Adrenal gland (tissue), 9 donors: ENCODE measurements at regions not wholly inside any gene's neighbourhood (a gene's known extent, or its start where the extent isn't known, plus 50 kb on each side); places are given as distances from the start of the nearest gene placed in this dataset.

Source experiments
- DNase-seq, 7 donors: peaks; one replicate each; pipeline ENCODE4 v3.0.0-alpha.2; 2019 to 2020
- H3K27ac ChIP-seq, 5 donors: fragments of 200-600 bp; sonication (generic) in 4 of 5; 1 replicate in 3 of 5; 2 replicates in 2 of 5; pipeline versions ENCODE4 v1.5.1 to v1.8.0; 2016 to 2020; ENCODE audit warnings: mild to moderate bottlenecking in 1 of 5
- H3K27me3 ChIP-seq: fragments of 200-600 bp; 2 replicates; pipeline ENCODE4 v1.8.0; 2021
- H3K36me3 ChIP-seq, 2 donors: fragments of 200-600 bp; replicated peaks in 1 of 2; 1 replicate in 1 of 2; 2 replicates in 1 of 2; pipeline versions ENCODE4 v1.5.1 to v1.8.0; 2018 to 2022
- H3K4me1 ChIP-seq, 2 donors: fragments of 200-600 bp; replicated peaks in 1 of 2; 1 replicate in 1 of 2; 2 replicates in 1 of 2; pipeline versions ENCODE4 v1.5.1 to v1.8.0; 2018 to 2021
- H3K4me3 ChIP-seq, 4 donors: fragments of 200-600 bp; sonication (generic) in 3 of 4; one replicate each; pipeline ENCODE4 v1.5.1; 2016 to 2018
- H3K9me3 ChIP-seq, 3 donors: fragments of 200-600 bp; sonication (generic) in 1 of 3; replicated peaks in 1 of 3; 1 replicate in 2 of 3; 2 replicates in 1 of 3; pipeline versions ENCODE4 v1.5.1 to v1.8.0; 2016 to 2021
- POLR2A ChIP-seq, 2 donors: fragments of 450-650 bp; IDR thresholded peaks; one replicate each; pipeline ENCODE4 v1.6.1; 2017; ENCODE audit warnings: antibody characterized with exemption in 2 of 2, mild to moderate bottlenecking in 2 of 2, moderate library complexity in 1 of 2
- WGBS, 4 donors: extraction: QIAGEN DNeasy Blood & Tissue Kit in 2 of 4; methylation state at CpG; one replicate each; pipeline versions ENCODE4 v1.1.5 to v1.1.7; 2013 to 2017; 5-methylcytosine and 5-hydroxymethylcytosine counted together
- intact Hi-C, 2 donors: fragments of 100-400 bp; cut with DNase I; formaldehyde crosslinking; loops; one replicate each; pipeline versions ENCODE4 v1.14.1 to v1.15.0; 2022 to 2023
- TF ChIP-seq, protein P1 (sequence below), 6 experiments: fragments of 450-650 bp in 4 of 6; fragments of 200-600 bp in 2 of 6; sonication (generic) in 1 of 6; IDR thresholded peaks; 1 replicate in 5 of 6; 2 replicates in 1 of 6; pipeline versions ENCODE4 v1.5.1 to v1.8.0; 2016 to 2021; ENCODE audit warnings: antibody characterized with exemption in 6 of 6, mild to moderate bottlenecking in 2 of 6, moderate library complexity in 1 of 6
- donor health status: healthy with polysubstance abuse.
- donor health status: Bipolar disorder and iron deficiency.
- donor health status: DM: yes; HTN: yes; CAD: no.
- donor health status: DM: no; HTN: no; CAD: no.
- donor health status: DM: no; HTN: no; CAD: no.

GRCh38 chr10:83459124-83459523, 680.2 kb upstream of the GHITM start:
- DNase-seq: no peak
- intact Hi-C loops: no loop called here
- no peaks in the 10 kb centered on the region for H3K27me3 ChIP-seq
- H3K4me3 ChIP-seq: no peak overlapping the region
- no peak overlapping the region for H3K27ac ChIP-seq
- H3K36me3 ChIP-seq: no peaks in the 10 kb centered on the region
- no peaks in the 10 kb centered on the region for H3K9me3 ChIP-seq
- no peaks in the 10 kb centered on the region for H3K4me1 ChIP-seq
- TF ChIP-seq POLR2A (IDR thresholded peaks at IDR 0.05): no peak
- TF ChIP-seq, protein P1, sequence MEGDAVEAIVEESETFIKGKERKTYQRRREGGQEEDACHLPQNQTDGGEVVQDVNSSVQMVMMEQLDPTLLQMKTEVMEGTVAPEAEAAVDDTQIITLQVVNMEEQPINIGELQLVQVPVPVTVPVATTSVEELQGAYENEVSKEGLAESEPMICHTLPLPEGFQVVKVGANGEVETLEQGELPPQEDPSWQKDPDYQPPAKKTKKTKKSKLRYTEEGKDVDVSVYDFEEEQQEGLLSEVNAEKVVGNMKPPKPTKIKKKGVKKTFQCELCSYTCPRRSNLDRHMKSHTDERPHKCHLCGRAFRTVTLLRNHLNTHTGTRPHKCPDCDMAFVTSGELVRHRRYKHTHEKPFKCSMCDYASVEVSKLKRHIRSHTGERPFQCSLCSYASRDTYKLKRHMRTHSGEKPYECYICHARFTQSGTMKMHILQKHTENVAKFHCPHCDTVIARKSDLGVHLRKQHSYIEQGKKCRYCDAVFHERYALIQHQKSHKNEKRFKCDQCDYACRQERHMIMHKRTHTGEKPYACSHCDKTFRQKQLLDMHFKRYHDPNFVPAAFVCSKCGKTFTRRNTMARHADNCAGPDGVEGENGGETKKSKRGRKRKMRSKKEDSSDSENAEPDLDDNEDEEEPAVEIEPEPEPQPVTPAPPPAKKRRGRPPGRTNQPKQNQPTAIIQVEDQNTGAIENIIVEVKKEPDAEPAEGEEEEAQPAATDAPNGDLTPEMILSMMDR (IDR thresholded peaks at IDR 0.05): no peak
- 86 to 90% (median 88%) methylated on average over 7 of the region's 7 CpGs for WGBS, 4 donors

DNA sequence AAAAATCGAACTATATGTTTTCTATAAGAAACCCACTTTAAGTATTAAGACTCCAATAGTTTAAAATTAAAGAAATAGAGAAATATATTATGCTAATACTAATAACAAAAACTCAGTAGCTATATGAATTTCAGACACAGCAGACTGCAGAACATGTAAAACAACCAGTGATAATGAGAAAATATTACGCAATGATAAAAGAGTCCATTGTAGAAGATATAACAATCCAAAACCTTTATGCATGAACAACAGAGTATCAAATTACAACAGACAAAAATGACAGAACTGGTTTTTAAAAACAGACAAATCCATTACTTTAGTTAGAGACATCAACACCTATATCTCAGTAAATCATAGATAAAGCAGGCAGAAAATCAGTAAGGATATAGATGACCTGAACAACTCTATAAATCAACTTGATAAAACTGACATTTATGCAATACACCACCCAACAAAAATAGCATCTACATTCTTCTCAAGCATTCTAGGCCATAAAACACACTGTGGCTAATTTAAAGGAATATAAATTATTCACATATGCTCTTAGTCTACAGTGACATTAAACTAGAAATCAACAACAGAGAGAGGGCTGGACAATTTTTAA, 669.5 kb upstream of the GHITM start:
- Histone ChIP-seq H3K27ac (no peak overlapping the region), H3K36me3 (no peaks in the 10 kb centered on the region), H3K4me3 (no peak overlapping the region), H3K27me3 (no peaks in the 10 kb centered on the region), H3K9me3 (no peaks in the 10 kb centered on the region), H3K4me1 (no peaks in the 10 kb centered on the region)
- WGBS, 4 donors: 57 to 83% (median 74%) methylated on average over 2 of the region's 2 CpGs
- no peak for DNase-seq
- TF ChIP-seq, protein P1 (IDR thresholded peaks at IDR 0.05): no peak
- TF ChIP-seq POLR2A (IDR thresholded peaks at IDR 0.05): no peak
- intact Hi-C loops: no loop called here

DNA sequence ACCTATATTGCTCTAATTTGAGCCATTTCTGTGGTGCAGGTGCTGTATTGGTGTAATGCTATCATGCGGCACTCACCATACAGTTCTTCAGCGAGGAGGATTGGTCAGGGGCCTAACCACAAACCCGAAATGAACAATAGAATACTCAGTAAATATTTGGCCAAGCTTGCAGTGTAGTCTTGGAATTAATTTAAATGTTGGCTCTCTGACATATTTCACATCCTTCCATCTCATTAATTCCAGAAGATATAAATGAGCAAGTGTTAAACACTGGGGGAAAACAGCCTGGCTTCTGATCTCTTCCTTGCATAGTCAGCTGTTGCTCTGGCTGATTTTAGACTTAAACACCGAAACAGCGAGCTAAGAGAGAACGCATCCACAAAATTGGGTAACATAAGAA, 663.1 kb upstream of the GHITM start:
- TF ChIP-seq, protein P1 (IDR thresholded peaks at IDR 0.05): no peak
- TF ChIP-seq POLR2A (IDR thresholded peaks at IDR 0.05): no peak
- no peak overlapping the region for H3K27ac ChIP-seq
- no peak overlapping the region for H3K4me3 ChIP-seq
- H3K4me1 ChIP-seq: no peaks in the 10 kb centered on the region
- no peaks in the 10 kb centered on the region for H3K27me3 ChIP-seq
- intact Hi-C loops: no loop called here
- no peaks in the 10 kb centered on the region for H3K36me3 ChIP-seq
- DNase-seq: no peak
- no peaks in the 10 kb centered on the region for H3K9me3 ChIP-seq
- WGBS, 4 donors: 85 to 90% (median 87%) methylated on average over 6 of the region's 6 CpGs

- WGBS, 4 donors: 77 to 100% (median 80%) methylated on average over 1 of the region's 1 CpG
- H3K4me1 ChIP-seq: no peaks in the 10 kb centered on the region
These were observed 650.1 kb upstream of the GHITM start for GRCh38 chr10:83489161-83489560.

More at GRCh38 chr10:83489161-83489560, 650.1 kb upstream of the GHITM start:
- no peak for DNase-seq
- Histone ChIP-seq H3K9me3 (peaks cover 0 to 6% (median 0%) of the 10 kb centered on the region in 3 donors), H3K27ac (no peak overlapping the region), H3K27me3 (no peaks in the 10 kb centered on the region), H3K36me3 (no peaks in the 10 kb centered on the region), H3K4me3 (no peak overlapping the region)
- no peak for TF ChIP-seq POLR2A (IDR thresholded peaks at IDR 0.05)
- TF ChIP-seq, protein P1 (IDR thresholded peaks at IDR 0.05): no peak
- intact Hi-C loops: no loop called here
